ENCODE measurements at regions not wholly inside any gene's neighbourhood (a gene's known extent, or its start where the extent isn't known, plus 50 kb on each side); places are given as distances from the start of the nearest gene placed in this dataset.
"Not testable (repeated sequence)": the region's sequence is repeated elsewhere in the genome, so short reads cannot be mapped to it uniquely, and the experiment has no call there.

- DNase-seq, result peak in 1 of 2 experiments; percentile 8
These were observed 230.9 kb upstream of the AFF2 start for GRCh38 chrX:148269513-148269912.

- no peak for DNase-seq
These were observed 229.9 kb upstream of the AFF2 start for GRCh38 chrX:148270499-148270898.

- DNase-seq, result peak; percentile 32 to 40
These were observed 229.2 kb upstream of the AFF2 start for GRCh38 chrX:148271263-148271662.

GRCh38 chrX:148281920-148282319, 218.5 kb upstream of the AFF2 start:
- DNase-seq, result no peak

GRCh38 chrX:148282504-148282903, 217.9 kb upstream of the AFF2 start:
- no peak for DNase-seq

GRCh38 chrX:148284056-148284455, 216.4 kb upstream of the AFF2 start:
- peak in 1 of 2 experiments; percentile 8 for DNase-seq

GRCh38 chrX:148284821-148285220, 215.6 kb upstream of the AFF2 start:
- no peak for DNase-seq

- no peak for DNase-seq
These were observed 212.0 kb upstream of the AFF2 start for GRCh38 chrX:148288451-148288850.

- DNase-seq, result no peak
These were observed 210.4 kb upstream of the AFF2 start for GRCh38 chrX:148290041-148290440.

- DNase-seq, result no peak
These were observed 209.5 kb upstream of the AFF2 start for GRCh38 chrX:148290931-148291330.

- no peak for DNase-seq
These were observed 201.7 kb upstream of the AFF2 start for GRCh38 chrX:148298737-148299136.

- not testable (repeated sequence) for DNase-seq
These were observed 195.2 kb upstream of the AFF2 start for GRCh38 chrX:148305214-148305613.

GRCh38 chrX:148309413-148309812, 191.0 kb upstream of the AFF2 start:
- no peak for DNase-seq

- peak; percentile 61 to 65 for DNase-seq
These were observed 189.8 kb upstream of the AFF2 start for GRCh38 chrX:148310426-148311165.

GRCh38 chrX:148311544-148311943, 188.9 kb upstream of the AFF2 start:
- no peak for DNase-seq

- no peak for DNase-seq
These were observed 185.5 kb upstream of the AFF2 start for GRCh38 chrX:148314876-148315275.

GRCh38 chrX:148316446-148316845, 184.0 kb upstream of the AFF2 start:
- DNase-seq, result peak in 1 of 2 experiments; percentile 32

GRCh38 chrX:148322906-148323305, 177.5 kb upstream of the AFF2 start:
- DNase-seq, result no peak

GRCh38 chrX:148333989-148334388, 166.4 kb upstream of the AFF2 start:
- DNase-seq, result peak; percentile 24 to 29

GRCh38 chrX:148337873-148338272, 162.5 kb upstream of the AFF2 start:
- peak; percentile 10 to 27 for DNase-seq

- no peak for DNase-seq
These were observed 145.5 kb upstream of the AFF2 start for GRCh38 chrX:148354916-148355315.

- no peak for DNase-seq
These were observed 138.8 kb upstream of the AFF2 start for GRCh38 chrX:148361641-148362040.

- no peak for DNase-seq
These were observed 136.8 kb upstream of the AFF2 start for GRCh38 chrX:148363471-148364235.

GRCh38 chrX:148365233-148365632, 135.2 kb upstream of the AFF2 start:
- no peak for DNase-seq
